Fibroblast of skin of abdomen (primary cell): ENCODE measurements at regions not wholly inside any gene's neighbourhood (a gene's known extent, or its start where the extent isn't known, plus 50 kb on each side); places are given as distances from the start of the nearest gene placed in this dataset.
"Not testable (repeated sequence)": the region's sequence is repeated elsewhere in the genome, so short reads cannot be mapped to it uniquely, and the experiment has no call there.

ENCODE experiments used
- DNase-seq: peaks from one replicate; pipeline ENCODE4 v3.0.0-alpha.2; 2013

DNA sequence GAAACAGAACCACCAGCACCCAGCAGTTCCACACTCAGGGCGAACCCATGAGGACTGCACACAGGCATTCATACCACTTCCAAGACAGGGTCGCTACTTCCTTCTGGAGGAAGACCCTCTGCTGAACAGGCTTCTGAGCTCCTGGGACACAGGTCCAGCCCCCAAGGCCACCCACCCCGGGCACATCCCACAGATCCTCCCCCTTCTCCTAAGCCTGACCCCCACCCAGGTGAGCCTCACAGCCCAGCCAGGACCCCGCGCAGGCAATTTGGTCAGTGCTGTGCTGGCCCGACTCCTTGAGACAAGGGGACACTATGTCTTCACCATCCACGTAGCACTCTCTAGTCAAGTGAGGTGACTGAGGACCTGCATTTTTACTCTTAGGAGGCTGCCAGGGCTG is 5382.7 kb upstream of the TPTE start:
- not testable (repeated sequence) for DNase-seq

- DNase-seq: not testable (repeated sequence)
These were observed 5381.9 kb upstream of the TPTE start for GRCh38 chr21:5139528-5139927.

- DNase-seq: not testable (repeated sequence)
These were observed 5378.4 kb upstream of the TPTE start for GRCh38 chr21:5143011-5143410.

GRCh38 chr21:5144731-5145130 is 5376.7 kb upstream of the TPTE start:
- not testable (repeated sequence) for DNase-seq

- DNase-seq: not testable (repeated sequence)
These were observed 5373.7 kb upstream of the TPTE start for GRCh38 chr21:5147685-5148084.

DNA sequence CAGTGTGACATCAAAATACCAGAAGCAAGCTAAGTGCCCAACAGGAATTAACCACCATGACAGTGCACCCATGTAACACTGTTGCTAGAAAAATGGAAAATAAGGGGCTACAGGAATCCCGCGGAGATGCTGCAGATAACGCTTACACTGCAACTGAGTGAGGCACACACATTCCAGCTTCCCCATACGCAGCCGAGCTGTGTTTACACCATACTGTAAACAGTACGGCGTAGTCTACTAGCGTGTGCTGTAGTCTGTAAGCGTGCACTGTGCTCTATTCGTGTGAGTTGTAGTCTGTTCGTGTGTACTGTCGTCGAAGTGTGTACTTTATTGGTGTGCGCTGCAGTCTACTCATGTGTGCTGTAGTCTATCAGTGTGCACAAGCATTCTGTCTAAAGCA is 5372.2 kb upstream of the TPTE start:
- DNase-seq: not testable (repeated sequence)

GRCh38 chr21:5153842-5154640 is 5367.3 kb upstream of the TPTE start:
- not testable (repeated sequence) for DNase-seq

GRCh38 chr21:5154641-5154982 is 5366.8 kb upstream of the TPTE start:
- DNase-seq: peak; percentile 81

DNA sequence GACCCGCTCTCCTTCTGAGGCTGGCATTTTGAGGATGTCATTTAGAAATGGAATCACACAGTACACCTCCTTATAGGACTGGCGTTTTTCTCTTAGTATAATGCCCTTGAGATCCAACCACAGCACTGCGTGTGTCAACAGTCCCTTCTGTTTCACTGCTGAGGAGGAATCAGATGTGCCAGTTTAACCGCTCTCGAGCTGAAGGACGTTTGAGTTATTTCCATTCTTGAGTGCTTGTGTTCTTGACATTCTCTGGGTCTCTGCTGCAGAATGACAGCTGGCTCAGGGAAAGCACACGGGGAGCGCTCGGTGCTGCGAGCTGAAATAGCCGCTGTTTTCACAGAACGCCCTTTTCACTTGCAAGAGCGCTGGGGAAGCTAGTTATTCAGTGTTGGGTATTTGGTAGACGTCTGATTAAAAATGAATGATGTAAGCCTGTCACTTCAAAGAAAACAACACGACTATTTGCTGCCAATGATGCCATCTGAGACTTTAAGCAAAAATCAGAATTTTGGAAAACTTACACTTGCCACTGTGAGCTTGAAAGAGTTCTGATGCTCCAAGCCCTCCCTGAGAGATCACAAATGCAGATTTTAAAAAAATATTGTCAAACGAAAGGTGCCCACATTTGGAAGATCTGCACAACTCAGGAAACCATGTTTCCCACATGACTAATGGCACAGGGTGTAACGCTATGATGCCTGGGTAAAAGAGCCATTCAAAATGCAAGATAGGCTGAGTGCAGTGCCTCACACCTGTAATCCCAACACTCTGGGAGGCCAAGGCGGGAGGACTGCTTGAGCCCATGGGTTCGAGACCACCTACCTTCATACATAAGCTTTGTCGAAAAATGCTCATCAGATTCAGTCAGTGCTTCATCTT is 5358.4 kb upstream of the TPTE start:
- not testable (repeated sequence) for DNase-seq

GRCh38 chr21:5165829-5166228 is 5355.6 kb upstream of the TPTE start:
- DNase-seq: not testable (repeated sequence)
